EL (cell line): ENCODE measurements at regions not wholly inside any gene's neighbourhood (a gene's known extent, or its start where the extent isn't known, plus 50 kb on each side); places are given as distances from the start of the nearest gene placed in this dataset.
"Not testable (repeated sequence)": the region's sequence is repeated elsewhere in the genome, so short reads cannot be mapped to it uniquely, and the experiment has no call there.

ENCODE experiments used
- DNase-seq: peaks from one replicate; pipeline ENCODE4 v3.0.0-alpha.2; 2016

DNA sequence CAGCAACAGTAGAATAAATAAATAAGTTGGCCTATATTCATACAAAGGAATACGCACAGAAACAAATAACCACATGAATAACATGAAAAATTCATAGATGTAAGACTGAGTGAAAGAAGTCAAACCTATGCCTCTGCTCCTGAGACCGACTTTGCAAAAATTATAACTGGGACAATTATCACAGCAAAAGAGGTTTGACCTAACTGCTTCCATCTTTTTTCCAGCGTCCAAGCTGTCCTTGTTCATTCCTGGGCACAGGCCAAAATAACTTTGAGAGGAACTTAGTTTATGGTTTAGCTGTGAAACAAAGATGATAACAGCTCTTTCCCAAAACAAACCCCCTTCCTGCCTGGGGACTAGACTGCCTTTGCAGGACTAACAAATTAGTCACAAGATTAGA lies 109.6 kb upstream of the NBPF11 start:
- DNase-seq: not testable (repeated sequence)

GRCh38 chr1:148257886-148258285 lies 105.8 kb upstream of the NBPF11 start:
- DNase-seq: not testable (repeated sequence)

DNA sequence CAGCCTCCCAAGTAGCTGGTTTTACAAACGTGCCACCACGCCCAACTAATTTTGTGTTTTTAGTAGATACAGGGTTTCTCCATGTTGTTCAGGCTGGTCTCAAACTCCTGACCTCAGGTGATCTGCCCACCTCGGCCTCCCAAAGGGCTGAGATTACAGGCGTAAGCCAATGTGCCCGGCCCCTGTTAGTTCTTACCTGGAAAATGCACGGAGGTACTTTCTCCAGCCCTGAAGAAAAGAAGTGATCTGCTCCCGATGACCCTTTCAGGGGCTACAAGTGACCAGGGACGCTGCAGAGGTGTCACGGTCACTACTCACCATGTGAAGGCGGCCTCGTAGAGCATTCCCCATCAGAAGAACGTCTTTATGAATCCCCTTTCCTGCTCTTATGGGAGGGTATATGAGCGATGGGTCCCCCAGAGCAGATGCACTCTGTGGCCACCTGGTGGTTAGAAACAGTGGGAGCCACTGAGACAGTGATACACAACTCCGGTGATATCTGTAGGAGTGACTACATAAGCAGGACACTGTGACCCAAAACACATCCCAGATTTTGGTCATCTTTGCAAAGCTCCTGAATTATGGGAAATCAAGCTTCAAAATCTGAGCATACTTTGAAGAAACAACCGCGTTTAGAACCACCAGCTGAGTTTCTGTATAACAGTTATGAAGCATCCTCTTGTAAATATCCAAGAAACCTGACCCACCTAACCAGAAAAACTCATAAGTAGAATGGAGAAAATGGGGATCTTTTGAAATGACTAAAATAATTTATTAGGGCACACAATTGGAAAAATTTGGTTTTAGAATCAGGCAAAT lies 102.7 kb upstream of the NBPF11 start:
- peak; percentile 24 for DNase-seq

GRCh38 chr1:148253808-148254207 lies 101.7 kb upstream of the NBPF11 start:
- not testable (repeated sequence) for DNase-seq

GRCh38 chr1:148248798-148249197 lies 96.7 kb upstream of the NBPF11 start:
- DNase-seq: not testable (repeated sequence)

- DNase-seq: not testable (repeated sequence)
These were observed 94.3 kb upstream of the NBPF11 start for GRCh38 chr1:148246258-148246861.

DNA sequence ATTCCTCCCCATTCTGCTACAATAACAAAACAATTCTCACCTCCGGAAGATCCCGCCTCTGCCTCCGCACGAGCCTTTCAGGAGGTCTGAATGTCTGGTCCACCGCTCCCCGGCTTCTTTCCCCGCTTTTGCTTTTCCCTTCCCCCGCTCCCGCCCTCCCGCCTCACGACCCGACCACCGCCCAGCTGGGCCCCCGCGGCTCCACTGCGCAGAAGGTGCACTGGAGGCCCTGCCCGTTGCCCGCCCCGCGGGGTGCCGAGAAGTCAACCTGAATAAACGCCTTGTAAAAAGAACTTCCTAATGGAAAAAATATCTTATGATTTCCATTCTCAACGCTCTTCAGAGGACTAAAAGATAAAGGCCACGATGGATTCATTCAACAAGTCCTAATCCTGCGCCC lies 93.8 kb upstream of the NBPF11 start:
- not testable (repeated sequence) for DNase-seq

DNA sequence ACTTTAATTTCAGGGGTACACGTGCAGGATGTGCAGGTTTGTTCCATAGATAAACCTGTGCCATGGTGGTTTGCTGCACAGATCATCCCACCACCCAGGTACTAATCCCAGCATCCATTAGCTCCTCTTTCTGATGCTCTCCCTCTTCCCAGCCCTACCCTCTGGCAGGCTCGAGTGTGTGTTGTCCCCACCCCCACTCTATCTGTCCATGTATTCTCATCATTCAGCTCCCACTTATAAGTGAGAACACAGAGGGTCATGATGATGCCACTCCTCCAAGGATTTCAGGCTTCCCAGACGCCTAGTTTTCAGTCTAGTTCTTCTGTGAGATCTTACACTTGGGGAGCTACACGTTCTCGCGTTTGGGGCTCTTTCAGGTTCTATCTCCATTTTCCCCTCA lies 93.4 kb upstream of the NBPF11 start:
- not testable (repeated sequence) for DNase-seq

DNA sequence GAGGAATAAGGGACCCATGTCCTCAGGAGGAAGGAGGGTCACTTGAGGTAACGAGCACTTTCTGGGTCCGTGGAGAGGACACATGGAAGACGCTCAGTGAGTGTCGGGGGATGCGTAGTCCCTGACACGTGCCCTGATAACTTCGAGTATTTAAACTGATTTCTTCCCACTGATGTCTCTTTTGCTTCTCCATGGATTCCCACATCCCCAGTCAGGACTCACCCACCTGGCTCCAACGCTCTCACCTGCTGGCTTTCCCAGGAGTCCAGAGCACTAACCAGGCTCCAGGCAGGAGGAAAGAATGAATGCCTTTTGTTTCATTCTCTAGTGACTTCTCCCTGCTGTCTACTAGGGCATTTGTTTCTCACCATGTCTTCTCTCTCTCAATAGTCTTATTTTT lies 81.2 kb upstream of the NBPF11 start:
- not testable (repeated sequence) for DNase-seq

GRCh38 chr1:148228846-148229245 lies 76.8 kb upstream of the NBPF11 start:
- DNase-seq: not testable (repeated sequence)

DNA sequence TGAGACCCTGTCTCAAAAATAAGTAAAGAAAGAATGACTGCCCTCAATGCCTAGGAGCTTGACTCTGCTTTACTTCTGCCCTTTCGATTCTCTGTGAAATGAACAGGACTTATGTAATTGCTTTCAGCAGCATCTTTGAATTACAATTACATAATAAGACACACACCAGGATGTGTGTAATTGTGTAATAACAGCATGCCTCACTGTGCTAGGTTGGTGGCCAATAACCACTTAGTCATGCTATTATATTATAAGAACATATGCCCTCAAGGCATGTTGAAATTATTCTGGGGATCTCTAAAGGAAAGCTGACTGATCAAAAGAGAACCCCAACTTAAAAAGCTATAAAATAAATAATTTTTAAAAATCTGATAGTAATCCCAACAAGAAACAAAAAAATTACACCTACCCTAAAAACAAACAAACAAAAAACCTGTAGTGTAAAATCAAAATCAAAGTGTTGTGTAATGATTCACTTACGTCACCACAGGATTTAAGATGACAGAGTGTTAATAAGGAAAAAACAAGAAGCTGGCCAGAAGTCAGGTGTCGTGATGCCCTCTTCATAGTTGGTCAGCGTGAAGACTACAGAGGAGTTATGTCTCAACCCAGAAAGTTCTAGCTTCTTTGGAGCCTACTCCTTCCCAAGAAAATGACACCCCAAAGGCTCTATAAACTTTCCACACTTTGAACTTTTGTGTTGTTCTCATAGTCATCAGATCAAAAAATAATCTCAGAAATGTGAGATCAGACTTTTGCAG lies 70.5 kb upstream of the NBPF11 start:
- not testable (repeated sequence) for DNase-seq

DNA sequence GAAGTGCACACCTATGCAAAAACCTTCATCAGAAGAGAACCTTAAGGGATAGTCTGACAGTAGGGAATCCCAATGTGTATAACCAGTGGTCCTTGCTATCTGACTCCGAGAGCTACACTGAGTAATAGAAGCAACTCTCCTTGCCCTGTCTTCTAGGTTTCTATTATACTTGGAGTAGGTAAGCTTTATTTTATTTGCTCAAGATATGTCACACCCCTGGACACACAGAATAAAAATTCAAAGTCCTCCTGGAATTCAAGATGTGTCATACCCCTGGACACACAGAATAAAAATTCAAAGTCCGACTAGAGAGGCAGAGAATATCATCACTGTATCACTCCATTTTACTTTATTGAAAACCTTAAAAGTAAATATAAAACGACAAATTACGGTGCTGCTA lies 69.5 kb upstream of the NBPF11 start:
- not testable (repeated sequence) for DNase-seq

GRCh38 chr1:148219229-148219628 lies 67.1 kb upstream of the NBPF11 start:
- DNase-seq: not testable (repeated sequence)

DNA sequence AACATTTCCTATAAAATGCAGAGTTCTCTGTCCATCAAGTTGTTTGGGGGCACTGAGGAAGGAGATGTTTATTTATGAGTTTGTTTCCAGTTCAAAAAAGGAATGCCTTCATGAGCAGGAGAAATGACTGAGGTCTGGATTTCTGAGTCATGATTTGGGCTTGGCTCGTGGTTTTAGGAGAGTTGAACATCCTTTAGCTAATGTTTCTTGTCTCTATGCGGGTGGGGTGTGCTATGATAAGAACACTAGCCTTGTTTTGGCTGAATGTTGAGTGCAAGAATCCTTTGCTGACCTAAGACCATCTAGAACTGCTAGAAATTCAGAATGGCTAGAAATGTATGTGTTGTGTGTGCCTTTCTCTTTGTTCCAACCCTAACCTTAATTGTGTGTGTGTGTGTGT lies 59.1 kb upstream of the NBPF11 start:
- DNase-seq: not testable (repeated sequence)

DNA sequence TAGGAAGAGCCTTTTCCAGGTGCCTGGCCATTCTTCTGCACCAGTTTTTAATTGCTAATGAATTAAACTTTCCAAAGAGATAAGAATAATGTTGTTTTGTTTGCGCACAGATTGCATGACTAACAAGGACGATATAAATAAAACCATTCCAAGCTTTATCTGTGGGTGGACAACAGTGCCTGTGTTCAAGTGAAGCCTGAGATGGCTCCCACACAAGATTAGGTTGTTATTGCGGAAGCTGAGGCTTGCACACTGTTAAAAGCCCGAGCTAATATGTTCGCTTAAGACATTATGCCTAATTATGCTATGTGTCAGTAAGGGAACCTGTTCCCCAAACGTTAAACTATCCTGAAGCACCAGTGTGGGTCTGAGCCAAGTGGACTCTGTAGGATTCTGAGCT lies 58.5 kb upstream of the NBPF11 start:
- DNase-seq: not testable (repeated sequence)

- DNase-seq: not testable (repeated sequence)
These were observed 58.1 kb upstream of the NBPF11 start for GRCh38 chr1:148210166-148210565.

DNA sequence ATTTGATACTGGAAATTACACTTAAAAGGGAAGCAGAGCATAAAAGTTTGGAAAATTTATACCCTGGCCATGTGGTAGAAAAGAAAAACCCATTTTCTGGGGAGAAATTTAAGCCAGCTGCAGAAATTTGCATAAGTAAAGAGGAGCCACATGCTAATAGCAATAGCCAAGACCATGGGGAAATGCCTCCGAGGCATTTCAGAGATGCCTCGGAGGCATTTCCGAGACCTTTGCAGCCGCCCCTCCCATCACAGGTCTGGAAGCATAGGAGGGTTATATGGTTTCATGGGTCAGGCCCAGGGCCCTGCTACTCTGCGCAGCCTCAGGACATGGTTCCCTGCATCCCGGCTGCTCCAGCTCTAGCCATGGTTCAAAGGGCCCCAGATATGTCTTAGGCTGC lies 49.9 kb upstream of the NBPF11 start:
- DNase-seq: not testable (repeated sequence)
